ENCODE measurements at regions not wholly inside any gene's neighbourhood (a gene's known extent, or its start where the extent isn't known, plus 50 kb on each side); places are given as distances from the start of the nearest gene placed in this dataset.

DNA sequence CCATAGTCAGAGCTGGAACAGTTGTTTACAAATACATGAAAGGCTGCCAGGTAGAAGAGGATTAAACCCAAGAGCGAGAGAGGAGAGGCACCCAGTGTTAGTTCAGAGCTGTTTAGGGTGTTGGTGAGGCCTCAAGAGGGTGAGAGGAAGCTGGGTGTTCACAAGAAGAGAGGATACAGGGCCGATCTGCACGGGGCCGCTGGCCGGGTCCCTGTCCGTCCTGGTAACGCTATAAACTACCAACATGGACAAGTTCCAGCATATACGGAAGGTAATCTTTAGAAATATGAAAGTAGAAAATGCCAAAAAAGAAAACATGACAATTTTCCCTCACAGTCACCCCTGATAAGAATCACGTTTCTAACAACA lies 109.7 kb downstream of the TMEM18 start:
- H3K9me3 ChIP-seq, result no peaks in the 10 kb centered on the region
- H3K36me3 ChIP-seq, result no peaks in the 10 kb centered on the region
- H3K4me1 ChIP-seq, result no peaks in the 10 kb centered on the region
- TF ChIP-seq POLR2A (IDR thresholded peaks at IDR 0.05) (no peak), CTCF (IDR thresholded peaks at IDR 0.05 in 4 of 5, conservative IDR thresholded peaks at IDR 0.05 in 1 of 5) (no peak)
- H3K27ac ChIP-seq, result no peak overlapping the region
- ATAC-seq, result no peak
- H3K4me3 ChIP-seq, result no peak overlapping the region
- intact Hi-C loops (cut with DNase I; ENCODE audit: low total_unique reads), result no loop called here
- no peak for DNase-seq
- H3K27me3 ChIP-seq, result peaks cover 0 to 3% (median 0%) of the 10 kb centered on the region in 3 donors
- in situ Hi-C loops (cut with MboI; ENCODE audit: low sequenced_read_pairs in 4 of 4), result no loop called here

GRCh38 chr2:566379-567313 lies 110.6 kb downstream of the TMEM18 start:
- H3K27me3 ChIP-seq, result peaks cover 0 to 3% (median 0%) of the 10 kb centered on the region in 3 donors
- TF ChIP-seq CTCF (IDR thresholded peaks at IDR 0.05 in 4 of 5, conservative IDR thresholded peaks at IDR 0.05 in 1 of 5) (no peak), POLR2A (IDR thresholded peaks at IDR 0.05) (no peak)
- H3K4me1 ChIP-seq, result no peaks in the 10 kb centered on the region
- H3K4me3 ChIP-seq, result no peak overlapping the region
- H3K36me3 ChIP-seq, result no peaks in the 10 kb centered on the region
- H3K9me3 ChIP-seq, result no peaks in the 10 kb centered on the region
- intact Hi-C loops (cut with DNase I; ENCODE audit: low total_unique reads) (no loop called here), in situ Hi-C loops (cut with MboI; ENCODE audit: low sequenced_read_pairs in 4 of 4) (no loop called here)
- ATAC-seq (no peak), DNase-seq (no peak)
- H3K27ac ChIP-seq, result no peak overlapping the region

DNA sequence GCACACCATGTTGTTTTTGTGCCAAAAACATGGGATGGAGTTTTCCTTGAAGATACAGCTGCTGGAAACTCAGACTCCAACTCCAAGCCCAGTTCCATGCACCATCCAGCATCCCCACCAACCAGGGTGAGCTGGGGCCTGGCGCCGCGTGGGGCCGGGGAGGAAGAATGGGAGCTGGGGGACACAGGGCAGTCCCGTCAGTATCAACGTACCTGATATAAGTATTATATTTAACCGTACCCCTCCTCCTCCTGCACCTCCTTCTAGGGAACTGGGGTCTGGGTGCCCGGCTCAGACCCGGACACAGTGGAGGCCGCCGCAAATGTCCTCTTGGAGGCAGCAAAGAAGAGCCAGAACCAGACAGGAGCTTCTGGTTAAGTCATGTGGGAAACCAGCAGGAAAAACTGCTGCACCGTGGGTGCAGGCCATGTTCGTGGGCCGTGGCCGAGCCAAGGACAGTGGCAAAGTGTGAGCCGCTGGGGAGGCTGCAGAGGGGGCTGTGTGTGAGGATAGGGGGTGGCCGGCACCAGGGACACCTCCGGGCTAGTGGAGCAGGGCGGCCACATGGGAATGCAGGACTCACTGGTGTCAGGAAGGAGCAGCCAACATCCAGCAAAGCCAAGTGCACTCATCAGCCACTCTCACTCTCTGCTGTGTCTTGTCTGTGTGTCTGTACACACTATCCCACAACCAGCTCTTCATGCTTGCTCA lies 112.6 kb downstream of the TMEM18 start:
- H3K27ac ChIP-seq, result no peak overlapping the region
- ATAC-seq, result no peak
- H3K9me3 ChIP-seq, result no peaks in the 10 kb centered on the region
- no peak for TF ChIP-seq POLR2A (IDR thresholded peaks at IDR 0.05)
- no peak for TF ChIP-seq CTCF (IDR thresholded peaks at IDR 0.05 in 4 of 5, conservative IDR thresholded peaks at IDR 0.05 in 1 of 5)
- H3K36me3 ChIP-seq, result no peaks in the 10 kb centered on the region
- no peak overlapping the region for H3K4me3 ChIP-seq
- H3K27me3 ChIP-seq, result peaks cover 0 to 3% (median 0%) of the 10 kb centered on the region in 3 donors
- DNase-seq, result no peak
- H3K4me1 ChIP-seq, result no peaks in the 10 kb centered on the region
- intact Hi-C loops (cut with DNase I; ENCODE audit: low total_unique reads) (no loop called here), in situ Hi-C loops (cut with MboI; ENCODE audit: low sequenced_read_pairs in 4 of 4) (no loop called here)

- H3K36me3 ChIP-seq, result no peaks in the 10 kb centered on the region
- no peaks in the 10 kb centered on the region for H3K9me3 ChIP-seq
- intact Hi-C loops (cut with DNase I; ENCODE audit: low total_unique reads) (no loop called here), in situ Hi-C loops (cut with MboI; ENCODE audit: low sequenced_read_pairs in 4 of 4) (no loop called here)
- ATAC-seq, result no peak
- no peak for DNase-seq
- no peak overlapping the region for H3K4me3 ChIP-seq
- peaks cover 0 to 3% (median 0%) of the 10 kb centered on the region in 3 donors for H3K27me3 ChIP-seq
- H3K27ac ChIP-seq, result no peak overlapping the region
- no peaks in the 10 kb centered on the region for H3K4me1 ChIP-seq
- TF ChIP-seq CTCF (IDR thresholded peaks at IDR 0.05 in 4 of 5, conservative IDR thresholded peaks at IDR 0.05 in 1 of 5), result no peak
- no peak for TF ChIP-seq POLR2A (IDR thresholded peaks at IDR 0.05)
Observed at GRCh38 chr2:563512-563911, 113.7 kb downstream of the TMEM18 start.

Data from gastrocnemius medialis (tissue), 4 donors.